Ovary (tissue), 7 donors: ENCODE measurements at regions not wholly inside any gene's neighbourhood (a gene's known extent, or its start where the extent isn't known, plus 50 kb on each side); places are given as distances from the start of the nearest gene placed in this dataset.
A peak's percentile ranks its signal among the peaks of the same experiment; 100 is the strongest.

Source experiments
- DNase-seq, 5 donors: peaks; one replicate each; pipeline ENCODE4 v3.0.0-alpha.2; 2019 to 2020
- H3K27ac ChIP-seq, 2 donors: fragments of 200-600 bp; one replicate each; pipeline versions ENCODE4 v1.5.1 to v1.8.0; 2019 to 2022
- H3K27me3 ChIP-seq: fragments of 200-600 bp; one replicate; pipeline ENCODE4 v1.8.0; 2022
- H3K36me3 ChIP-seq: fragments of 200-600 bp; sonication (generic); one replicate; pipeline ENCODE4 v1.5.1; 2019
- H3K4me1 ChIP-seq: one replicate; pipeline ENCODE4 v1.8.1; 2013; ENCODE audit warnings: mild to moderate bottlenecking, moderate library complexity; ENCODE audit not compliant: insufficient read depth
- H3K4me3 ChIP-seq: fragments of 200-600 bp; sonication (generic); one replicate; pipeline ENCODE4 v1.5.1; 2017
- H3K9me3 ChIP-seq, 2 donors: fragments of 200-600 bp in 1 of 2; sonication (generic) in 1 of 2; one replicate each; pipeline versions ENCODE4 v1.5.1 to v1.8.1; 2013 to 2019; ENCODE audit warnings: mild to moderate bottlenecking in 1 of 2, moderate library complexity in 1 of 2
- EP300 ChIP-seq: sonication (generic); formaldehyde crosslinking; IDR thresholded peaks from one replicate; pipeline ENCODE4 v1.6.1; 2017; ENCODE audit warnings: antibody characterized with exemption
- POLR2A ChIP-seq: fragments of 450-650 bp; IDR thresholded peaks from one replicate; pipeline ENCODE4 v1.6.1; 2017; ENCODE audit warnings: antibody characterized with exemption, mild to moderate bottlenecking, moderate library complexity
- WGBS, 3 donors: extraction: QIAGEN DNeasy Blood & Tissue Kit in 1 of 3; methylation state at CpG; one replicate each; pipeline versions ENCODE4 v1.1.5 to v1.1.7; 2013 to 2017; 5-methylcytosine and 5-hydroxymethylcytosine counted together
- intact Hi-C, 4 donors: fragments of 100-400 bp; cut with DNase I; formaldehyde crosslinking; loops; one replicate each; pipeline versions ENCODE4 v1.11.0 to v1.15.1; 2022 to 2023
- TF ChIP-seq, protein P1 (sequence below), 3 donors: fragments of 450-650 bp in 2 of 3; fragments of 200-600 bp in 1 of 3; IDR thresholded peaks; one replicate each; pipeline versions ENCODE4 v1.5.1 to v1.8.0; 2016 to 2022; ENCODE audit warnings: antibody characterized with exemption in 3 of 3, mild to moderate bottlenecking in 1 of 3
- donor health status: DM: no; HTN: no; CAD: no; lungs with moderate emphysema.
- donor health status: DM: no; HTN: no; CAD: no.
- donor health status: Bipolar disorder and iron deficiency.
- donor health status: DM: no; HTN: no; CAD: no.
- donor health status: DM: yes; HTN: yes; CAD: no.

DNA sequence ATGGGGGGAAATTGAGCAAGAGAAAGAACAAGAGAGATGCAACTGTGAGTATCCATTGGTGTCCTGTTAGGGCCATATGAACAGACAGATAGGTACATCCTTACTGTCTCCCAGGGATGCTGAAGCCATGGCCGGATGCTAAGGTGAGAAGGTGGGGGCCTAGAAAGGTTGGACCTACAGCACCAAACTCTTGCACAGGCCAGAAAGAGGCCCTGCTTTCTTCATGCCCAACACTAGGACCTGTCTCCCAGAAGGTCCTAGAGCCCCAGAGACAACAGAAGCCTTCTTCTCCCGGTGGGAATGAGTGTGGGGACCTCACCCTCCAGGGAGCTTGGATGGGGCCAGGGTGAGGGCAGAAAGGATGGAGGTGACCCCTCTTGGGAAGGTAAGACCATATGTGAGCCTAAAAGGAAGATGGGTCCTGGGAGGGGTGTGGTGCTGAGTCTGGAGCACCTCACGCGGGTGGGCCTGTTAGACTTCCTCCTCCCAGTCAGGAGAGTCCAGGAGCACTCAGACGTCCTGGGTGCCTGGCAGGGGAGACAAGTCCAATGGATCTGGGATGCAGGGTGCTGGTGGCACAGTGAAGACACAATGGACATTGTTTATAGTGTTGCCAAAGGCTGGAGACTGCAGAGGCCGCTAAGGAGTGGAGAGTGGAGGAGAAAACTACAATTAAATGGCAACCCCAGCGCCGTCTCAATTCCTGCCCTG is 265.3 kb downstream of the CYP26B1 start:
- TF ChIP-seq POLR2A (no peak), EP300 (no peak)
- TF ChIP-seq, protein P1, sequence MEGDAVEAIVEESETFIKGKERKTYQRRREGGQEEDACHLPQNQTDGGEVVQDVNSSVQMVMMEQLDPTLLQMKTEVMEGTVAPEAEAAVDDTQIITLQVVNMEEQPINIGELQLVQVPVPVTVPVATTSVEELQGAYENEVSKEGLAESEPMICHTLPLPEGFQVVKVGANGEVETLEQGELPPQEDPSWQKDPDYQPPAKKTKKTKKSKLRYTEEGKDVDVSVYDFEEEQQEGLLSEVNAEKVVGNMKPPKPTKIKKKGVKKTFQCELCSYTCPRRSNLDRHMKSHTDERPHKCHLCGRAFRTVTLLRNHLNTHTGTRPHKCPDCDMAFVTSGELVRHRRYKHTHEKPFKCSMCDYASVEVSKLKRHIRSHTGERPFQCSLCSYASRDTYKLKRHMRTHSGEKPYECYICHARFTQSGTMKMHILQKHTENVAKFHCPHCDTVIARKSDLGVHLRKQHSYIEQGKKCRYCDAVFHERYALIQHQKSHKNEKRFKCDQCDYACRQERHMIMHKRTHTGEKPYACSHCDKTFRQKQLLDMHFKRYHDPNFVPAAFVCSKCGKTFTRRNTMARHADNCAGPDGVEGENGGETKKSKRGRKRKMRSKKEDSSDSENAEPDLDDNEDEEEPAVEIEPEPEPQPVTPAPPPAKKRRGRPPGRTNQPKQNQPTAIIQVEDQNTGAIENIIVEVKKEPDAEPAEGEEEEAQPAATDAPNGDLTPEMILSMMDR (IDR thresholded peaks at IDR 0.05), result no peak
- WGBS, 3 donors, result 63 to 69% (median 64%) methylated on average over 8 of the region's 8 CpGs
- no peaks in the 10 kb centered on the region for H3K9me3 ChIP-seq
- H3K27me3 ChIP-seq, result no peaks in the 10 kb centered on the region
- H3K36me3 ChIP-seq, result no peaks in the 10 kb centered on the region
- H3K4me1 ChIP-seq, result peaks cover 7% of the 10 kb centered on the region
- intact Hi-C loops, result no loop called here
- DNase-seq, result no peak
- H3K4me3 ChIP-seq, result no peak overlapping the region
- H3K27ac ChIP-seq, result no peak overlapping the region

DNA sequence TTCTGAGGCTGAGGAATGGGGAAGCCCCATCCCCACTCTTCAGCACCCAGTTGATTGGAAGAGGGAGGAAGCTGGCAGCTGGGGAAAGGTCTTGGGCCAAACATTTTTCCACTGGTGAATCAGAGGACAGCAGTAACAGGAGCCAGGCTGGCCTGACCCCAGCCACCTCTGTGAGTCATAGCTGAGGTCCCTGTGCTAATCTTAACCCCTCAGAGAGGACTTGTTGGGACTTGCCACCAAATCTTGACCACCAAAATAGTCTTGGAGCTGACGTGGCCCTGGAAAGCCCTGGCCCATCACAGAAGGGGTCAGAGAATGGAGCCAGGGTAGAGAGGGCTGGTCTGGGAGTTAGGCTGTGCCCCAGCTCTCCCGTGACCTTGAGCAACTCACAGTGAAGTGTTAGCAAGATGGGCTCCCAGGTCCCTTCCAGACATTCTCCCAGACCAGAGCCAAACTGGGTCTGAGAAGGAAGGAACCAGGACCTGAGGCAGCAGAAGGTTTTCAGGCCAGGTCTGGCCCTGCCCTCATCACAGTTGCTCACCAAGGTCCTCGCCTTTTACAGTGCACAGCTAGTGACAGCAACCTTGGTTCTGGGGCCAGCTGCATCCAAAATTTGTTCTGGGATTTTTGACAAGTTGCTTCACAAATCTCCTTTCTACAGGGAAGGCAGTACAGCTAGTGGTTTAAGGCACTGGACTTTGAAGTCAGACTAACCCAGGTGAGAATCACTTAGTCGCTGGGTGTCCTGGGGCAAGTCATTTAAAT is 266.6 kb downstream of the CYP26B1 start:
- Histone ChIP-seq H3K4me3 (no peak overlapping the region), H3K9me3 (no peaks in the 10 kb centered on the region), H3K4me1 (peaks cover 7% of the 10 kb centered on the region), H3K36me3 (no peaks in the 10 kb centered on the region), H3K27ac (no peak overlapping the region), H3K27me3 (no peaks in the 10 kb centered on the region)
- 80 to 87% (median 84%) methylated on average over 4 of the region's 4 CpGs for WGBS, 3 donors
- intact Hi-C loops, result no loop called here
- no peak for TF ChIP-seq EP300
- no peak for TF ChIP-seq POLR2A
- TF ChIP-seq, protein P1 (IDR thresholded peaks at IDR 0.05), result no peak
- DNase-seq, result peak in 2 of 5 donors; percentile 30 to 53

DNA sequence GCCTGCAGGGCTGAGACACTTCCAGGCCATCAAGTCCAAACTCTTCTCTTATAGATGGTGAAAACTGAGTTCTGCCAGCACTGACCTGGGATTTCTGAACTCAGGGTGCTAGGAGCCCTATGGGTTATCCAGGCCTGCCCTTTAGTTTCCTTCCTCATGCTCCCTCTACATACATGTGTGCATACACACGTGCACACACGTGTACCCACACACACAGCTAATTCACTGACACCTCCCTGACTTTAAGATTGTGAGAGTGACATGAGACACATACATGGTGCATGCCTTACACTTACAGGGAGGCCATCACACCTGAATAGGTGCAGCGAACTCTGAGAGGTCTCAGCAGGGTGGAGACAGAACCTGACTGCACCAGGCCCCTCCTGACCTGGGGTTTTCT is 267.4 kb downstream of the CYP26B1 start:
- Histone ChIP-seq H3K4me1 (peaks cover 7% of the 10 kb centered on the region), H3K27ac (no peak overlapping the region), H3K27me3 (no peaks in the 10 kb centered on the region), H3K36me3 (no peaks in the 10 kb centered on the region), H3K4me3 (no peak overlapping the region), H3K9me3 (no peaks in the 10 kb centered on the region)
- 91 to 97% (median 96%) methylated on average over 3 of the region's 3 CpGs for WGBS, 3 donors
- no peak for DNase-seq
- no peak for TF ChIP-seq EP300
- no peak for TF ChIP-seq POLR2A
- TF ChIP-seq, protein P1 (IDR thresholded peaks at IDR 0.05), result no peak
- intact Hi-C loops, result no loop called here

DNA sequence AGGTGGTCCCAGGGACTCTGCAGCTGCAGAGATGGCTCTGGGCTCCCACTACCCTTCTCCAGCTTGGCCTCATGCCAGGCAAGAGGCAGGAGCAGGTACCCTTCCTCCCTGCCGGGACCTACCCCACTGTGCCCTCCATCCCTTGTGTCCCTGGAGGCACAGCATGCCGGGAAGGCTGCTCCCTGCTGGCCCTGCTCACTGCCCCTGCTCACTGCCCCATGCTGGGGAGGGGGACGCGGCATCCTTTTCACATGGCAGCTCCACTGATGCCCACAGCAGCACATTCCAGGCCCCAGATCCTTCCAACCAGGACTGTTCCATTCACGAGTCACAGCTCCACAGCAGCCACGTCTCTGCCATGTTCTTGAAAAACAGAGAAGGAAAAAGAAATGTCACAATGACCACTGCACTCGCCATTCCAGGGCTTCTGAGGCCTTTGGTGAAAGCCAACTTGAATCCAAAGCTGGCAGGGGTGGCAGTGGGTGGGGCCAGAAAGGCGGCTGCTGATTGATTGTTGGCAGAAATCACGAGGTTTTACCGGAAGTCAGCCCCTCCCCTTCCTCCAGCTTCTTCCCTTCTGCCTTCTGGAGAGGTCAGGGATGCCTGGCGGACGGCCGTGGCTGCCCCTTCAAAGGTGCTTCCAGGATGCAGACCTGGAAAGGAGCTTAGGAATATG is 268.0 kb downstream of the CYP26B1 start:
- Histone ChIP-seq H3K27me3 (no peaks in the 10 kb centered on the region), H3K4me3 (no peak overlapping the region), H3K9me3 (no peaks in the 10 kb centered on the region), H3K27ac (no peak overlapping the region), H3K36me3 (no peaks in the 10 kb centered on the region), H3K4me1 (peaks cover 7% of the 10 kb centered on the region)
- DNase-seq, result no peak
- intact Hi-C loops, result no loop called here
- TF ChIP-seq, protein P1 (IDR thresholded peaks at IDR 0.05), result no peak
- 81 to 87% (median 85%) methylated on average over 13 of the region's 13 CpGs for WGBS, 3 donors
